ENCODE measurements at regions not wholly inside any gene's neighbourhood (a gene's known extent, or its start where the extent isn't known, plus 50 kb on each side); places are given as distances from the start of the nearest gene placed in this dataset.

DNA sequence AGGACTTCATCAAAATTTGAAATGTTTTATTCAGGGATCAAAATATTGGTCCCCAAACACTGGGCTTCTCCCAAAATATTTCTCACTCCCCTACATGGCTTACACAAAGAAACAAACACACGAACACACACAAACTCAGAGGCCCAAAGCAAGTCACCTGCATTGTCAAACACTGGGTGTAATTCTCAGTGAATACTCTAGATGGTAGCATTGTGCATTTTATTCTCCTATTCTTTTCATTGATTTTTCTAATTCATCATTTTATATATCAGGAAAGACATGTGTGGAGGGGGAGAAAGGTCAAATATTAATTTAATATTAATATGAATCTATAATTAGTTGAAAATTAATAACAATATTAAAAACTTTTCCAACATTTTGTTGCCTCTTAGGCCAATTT, 72.3 kb upstream of the TNMD start:
- Histone ChIP-seq H3K4me1 (replicated peaks in 1 of 2) (no peaks in the 10 kb centered on the region), H3K27ac (no peak overlapping the region), H3K4me3 (no peak overlapping the region)
- ATAC-seq (replicated peaks in 6 of 8), result no peak
- 0 to 50% (median 29%) methylated on average over 1 of the region's 1 CpG; no CpG with 5 or more reads in 5 of the 10 experiments for WGBS, 10 experiments
- in situ Hi-C loops (cut with MboI; ENCODE audit: low pct_unique_long_range_greater_than_20kb in 2 of 9, low sequenced_read_pairs in 9 of 9, unreplicated experiment in 9 of 9), result no loop called here

DNA sequence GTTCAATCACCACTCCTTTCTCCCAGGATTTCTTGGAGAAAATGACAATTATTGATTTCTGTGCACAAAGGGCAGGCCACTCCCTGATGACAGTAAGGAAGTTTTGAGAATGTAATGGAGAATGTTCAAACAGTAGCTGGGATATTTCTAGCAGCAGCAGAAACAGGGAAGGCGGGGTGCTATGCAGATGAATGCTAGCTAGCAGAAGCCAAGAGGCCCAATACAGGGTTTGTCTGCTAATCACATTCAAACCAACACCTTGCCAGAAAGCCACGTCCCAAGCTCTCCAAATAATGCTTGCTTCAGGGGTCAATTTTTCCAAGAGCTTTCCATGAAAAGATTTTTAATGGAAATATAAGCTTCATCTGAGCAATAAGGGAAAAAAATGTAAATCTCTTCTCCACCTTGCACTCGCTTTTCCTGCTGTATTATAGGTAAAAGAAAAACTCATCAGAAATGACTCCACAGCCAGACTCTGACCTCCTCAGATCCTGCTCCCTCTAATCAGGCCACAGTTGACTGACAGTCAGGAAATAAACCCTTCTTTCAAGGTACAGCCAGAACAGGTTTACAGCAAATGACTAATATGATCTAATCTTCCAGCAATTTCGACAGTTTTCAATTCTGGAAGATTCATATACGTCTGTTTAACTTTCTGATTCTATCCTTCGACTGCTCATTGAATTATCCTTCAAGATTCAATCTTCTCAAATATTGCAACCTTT, 84.7 kb upstream of the PCDH19 start:
- Histone ChIP-seq H3K27ac (no peak overlapping the region), H3K4me3 (no peak overlapping the region), H3K4me1 (replicated peaks in 1 of 2) (peaks cover 0 to 2% of the 10 kb centered on the region in 2 donors)
- 17 to 95% (median 29%) methylated on average over 1 to 5 of the region's 6 CpGs; no CpG with 5 or more reads in 4 of the 10 experiments for WGBS, 10 experiments
- in situ Hi-C loops (cut with MboI; ENCODE audit: low pct_unique_long_range_greater_than_20kb in 2 of 9, low sequenced_read_pairs in 9 of 9, unreplicated experiment in 9 of 9), result no loop called here
- ATAC-seq (replicated peaks in 6 of 8), result peak in 3 of 8 experiments; percentile 82 to 94 (median 90)

- no peak for ATAC-seq (replicated peaks in 6 of 8)
- in situ Hi-C loops (cut with MboI; ENCODE audit: low pct_unique_long_range_greater_than_20kb in 2 of 9, low sequenced_read_pairs in 9 of 9, unreplicated experiment in 9 of 9), result no loop called here
- peaks cover 0 to 2% of the 10 kb centered on the region in 2 donors for H3K4me1 ChIP-seq (replicated peaks in 1 of 2)
- H3K27ac ChIP-seq, result no peak overlapping the region
- WGBS, 10 experiments, result 14% methylated on average over 1 of the region's 1 CpG; no CpG with 5 or more reads in 9 of the 10 experiments
- H3K4me3 ChIP-seq, result no peak overlapping the region
These were observed 81.1 kb upstream of the PCDH19 start for GRCh38 chrX:100491174-100491573.

DNA sequence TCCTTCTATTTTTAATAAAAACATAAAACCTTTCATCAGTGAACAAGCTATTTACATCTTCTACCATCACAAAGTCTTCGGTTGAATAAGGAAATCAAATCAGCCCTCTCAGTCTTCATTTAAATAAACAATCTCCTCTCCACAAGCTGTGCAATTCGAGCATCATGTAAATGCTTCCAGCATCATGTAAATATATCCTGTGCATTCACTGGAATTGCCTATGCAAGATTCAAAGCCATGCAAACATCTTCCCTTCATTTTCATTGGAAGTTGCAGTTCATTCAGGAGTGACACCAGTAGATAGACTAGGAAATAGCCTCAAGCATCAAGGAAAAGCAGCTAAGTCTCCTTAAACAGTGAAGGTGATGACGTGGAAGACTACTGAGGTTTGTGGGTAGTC, 77.7 kb upstream of the PCDH19 start:
- H3K4me3 ChIP-seq, result no peak overlapping the region
- 0 to 51% (median 0%) methylated on average over 1 to 3 of the region's 3 CpGs; no CpG with 5 or more reads in 7 of the 10 experiments for WGBS, 10 experiments
- H3K27ac ChIP-seq, result no peak overlapping the region
- in situ Hi-C loops (cut with MboI; ENCODE audit: low pct_unique_long_range_greater_than_20kb in 2 of 9, low sequenced_read_pairs in 9 of 9, unreplicated experiment in 9 of 9), result no loop called here
- ATAC-seq (replicated peaks in 6 of 8), result peak in 3 of 8 experiments; percentile 83 to 96 (median 87)
- H3K4me1 ChIP-seq (replicated peaks in 1 of 2), result no peaks in the 10 kb centered on the region

GRCh38 chrX:100484971-100485370, 74.9 kb upstream of the PCDH19 start:
- Histone ChIP-seq H3K27ac (no peak overlapping the region), H3K4me3 (no peak overlapping the region), H3K4me1 (replicated peaks in 1 of 2) (no peaks in the 10 kb centered on the region)
- in situ Hi-C loops (cut with MboI; ENCODE audit: low pct_unique_long_range_greater_than_20kb in 2 of 9, low sequenced_read_pairs in 9 of 9, unreplicated experiment in 9 of 9), result no loop called here
- WGBS, 10 experiments, result 0 to 67% (median 60%) methylated on average over 1 of the region's 1 CpG; no CpG with 5 or more reads in 7 of the 10 experiments
- no peak for ATAC-seq (replicated peaks in 6 of 8)

DNA sequence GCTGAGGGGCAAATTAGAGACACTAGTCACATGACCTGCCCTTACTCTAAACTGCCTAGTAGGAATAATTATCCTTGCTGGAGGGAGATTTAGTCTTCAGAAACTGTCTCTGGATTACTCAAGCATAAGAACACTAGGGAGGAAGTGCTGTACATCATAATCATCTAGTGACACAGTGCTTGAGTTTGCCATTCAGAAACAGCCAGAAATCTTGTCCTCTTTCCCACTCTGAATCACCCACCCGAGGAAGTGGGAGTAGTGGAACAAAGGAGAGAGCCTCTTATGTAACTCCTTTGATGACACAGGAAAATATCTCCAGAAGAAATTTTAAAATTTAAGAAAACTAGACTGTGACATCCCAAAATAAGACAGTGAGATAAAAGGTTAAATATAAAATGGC, 69.3 kb upstream of the PCDH19 start:
- H3K4me3 ChIP-seq, result no peak overlapping the region
- 0 to 100% (median 33%) methylated on average over 1 of the region's 1 CpG; no CpG with 5 or more reads in 7 of the 10 experiments for WGBS, 10 experiments
- no peak overlapping the region for H3K27ac ChIP-seq
- H3K4me1 ChIP-seq (replicated peaks in 1 of 2), result no peaks in the 10 kb centered on the region
- in situ Hi-C loops (cut with MboI; ENCODE audit: low pct_unique_long_range_greater_than_20kb in 2 of 9, low sequenced_read_pairs in 9 of 9, unreplicated experiment in 9 of 9), result no loop called here
- ATAC-seq (replicated peaks in 6 of 8), result no peak

DNA sequence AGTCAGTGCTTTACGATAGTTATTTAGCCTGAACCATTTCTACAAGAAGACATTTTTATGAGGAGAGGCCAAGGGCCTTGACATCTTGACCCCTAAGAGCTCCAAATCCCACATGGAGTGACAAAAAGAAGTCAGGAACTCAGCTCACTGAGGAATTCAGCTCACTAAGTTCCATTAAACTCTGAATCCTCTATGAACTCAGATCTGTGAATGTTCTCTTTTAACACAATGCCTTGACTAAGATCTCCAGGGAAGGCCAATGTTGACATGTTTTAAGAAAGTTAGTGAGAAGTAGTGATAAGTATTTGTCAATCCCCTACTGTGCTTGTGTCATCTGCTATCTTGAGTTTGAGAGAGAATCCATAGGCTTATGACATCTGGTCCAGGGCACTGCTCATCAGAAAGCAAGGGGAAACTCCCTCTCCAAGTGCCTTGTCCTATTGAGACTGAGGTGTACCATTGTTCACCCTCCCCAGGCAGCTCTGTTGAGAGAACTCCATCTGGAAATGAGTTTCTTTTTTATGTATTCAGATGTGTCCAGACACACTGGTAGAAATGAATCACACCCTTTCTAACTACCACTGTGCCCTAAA, 68.7 kb upstream of the PCDH19 start:
- WGBS, 10 experiments, result 0 to 100% (median 82%) methylated on average over 1 of the region's 1 CpG; no CpG with 5 or more reads in 4 of the 10 experiments
- Histone ChIP-seq H3K27ac (no peak overlapping the region), H3K4me1 (replicated peaks in 1 of 2) (no peaks in the 10 kb centered on the region), H3K4me3 (no peak overlapping the region)
- in situ Hi-C loops (cut with MboI; ENCODE audit: low pct_unique_long_range_greater_than_20kb in 2 of 9, low sequenced_read_pairs in 9 of 9, unreplicated experiment in 9 of 9), result no loop called here
- ATAC-seq (replicated peaks in 6 of 8), result peak in 2 of 8 experiments; percentile 14 to 50

GRCh38 chrX:100477958-100478357, 67.9 kb upstream of the PCDH19 start:
- in situ Hi-C loops (cut with MboI; ENCODE audit: low pct_unique_long_range_greater_than_20kb in 2 of 9, low sequenced_read_pairs in 9 of 9, unreplicated experiment in 9 of 9), result no loop called here
- Histone ChIP-seq H3K4me1 (replicated peaks in 1 of 2) (no peaks in the 10 kb centered on the region), H3K27ac (no peak overlapping the region), H3K4me3 (no peak overlapping the region)
- no peak for ATAC-seq (replicated peaks in 6 of 8)
- WGBS, 10 experiments, result 8 to 40% (median 24%) methylated on average over 2 to 4 of the region's 4 CpGs; no CpG with 5 or more reads in 7 of the 10 experiments

GRCh38 chrX:100477467-100477866, 67.4 kb upstream of the PCDH19 start:
- no peak overlapping the region for H3K4me3 ChIP-seq
- H3K27ac ChIP-seq, result no peak overlapping the region
- in situ Hi-C loops (cut with MboI; ENCODE audit: low pct_unique_long_range_greater_than_20kb in 2 of 9, low sequenced_read_pairs in 9 of 9, unreplicated experiment in 9 of 9), result no loop called here
- H3K4me1 ChIP-seq (replicated peaks in 1 of 2), result no peaks in the 10 kb centered on the region
- 29 to 80% (median 60%) methylated on average over 1 to 2 of the region's 2 CpGs; no CpG with 5 or more reads in 7 of the 10 experiments for WGBS, 10 experiments
- ATAC-seq (replicated peaks in 6 of 8), result no peak
